ENCODE measurements at regions not wholly inside any gene's neighbourhood (a gene's known extent, or its start where the extent isn't known, plus 50 kb on each side); places are given as distances from the start of the nearest gene placed in this dataset.

DNA sequence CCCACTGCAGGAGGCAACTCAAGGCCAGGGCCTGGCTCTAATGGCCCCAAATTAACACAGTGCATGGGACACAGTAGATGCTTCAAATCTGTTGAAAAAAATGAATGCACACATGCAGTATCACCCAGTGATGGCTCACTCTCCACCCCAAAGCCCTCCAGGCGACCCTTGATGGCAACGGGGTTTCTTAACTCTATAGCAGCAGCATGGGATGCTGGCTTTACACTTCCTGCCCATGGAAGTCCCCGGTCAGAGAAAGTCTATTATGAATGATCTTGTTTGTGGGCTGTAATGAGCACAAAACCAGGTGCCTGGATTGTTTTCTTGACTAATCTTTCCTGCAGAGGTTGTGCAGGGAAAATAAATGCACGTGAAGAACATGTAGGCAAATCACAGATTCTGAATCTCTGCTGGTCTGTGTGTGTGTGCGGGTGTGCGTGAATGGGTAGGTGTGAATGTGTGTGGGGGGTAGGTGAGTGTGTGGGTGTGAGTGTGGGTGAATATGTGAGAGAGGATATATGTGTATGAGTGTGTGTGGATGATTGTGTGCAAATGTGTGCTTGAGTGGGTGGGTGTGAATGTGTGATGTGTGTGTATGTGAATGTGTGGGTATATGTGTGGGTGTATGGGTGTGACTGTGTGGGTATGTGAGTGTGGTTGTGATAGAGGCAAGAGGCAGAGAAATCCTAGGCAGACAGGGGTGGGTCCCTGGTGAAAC is 60.1 kb upstream of the MLN start:
- TF ChIP-seq, protein P1, sequence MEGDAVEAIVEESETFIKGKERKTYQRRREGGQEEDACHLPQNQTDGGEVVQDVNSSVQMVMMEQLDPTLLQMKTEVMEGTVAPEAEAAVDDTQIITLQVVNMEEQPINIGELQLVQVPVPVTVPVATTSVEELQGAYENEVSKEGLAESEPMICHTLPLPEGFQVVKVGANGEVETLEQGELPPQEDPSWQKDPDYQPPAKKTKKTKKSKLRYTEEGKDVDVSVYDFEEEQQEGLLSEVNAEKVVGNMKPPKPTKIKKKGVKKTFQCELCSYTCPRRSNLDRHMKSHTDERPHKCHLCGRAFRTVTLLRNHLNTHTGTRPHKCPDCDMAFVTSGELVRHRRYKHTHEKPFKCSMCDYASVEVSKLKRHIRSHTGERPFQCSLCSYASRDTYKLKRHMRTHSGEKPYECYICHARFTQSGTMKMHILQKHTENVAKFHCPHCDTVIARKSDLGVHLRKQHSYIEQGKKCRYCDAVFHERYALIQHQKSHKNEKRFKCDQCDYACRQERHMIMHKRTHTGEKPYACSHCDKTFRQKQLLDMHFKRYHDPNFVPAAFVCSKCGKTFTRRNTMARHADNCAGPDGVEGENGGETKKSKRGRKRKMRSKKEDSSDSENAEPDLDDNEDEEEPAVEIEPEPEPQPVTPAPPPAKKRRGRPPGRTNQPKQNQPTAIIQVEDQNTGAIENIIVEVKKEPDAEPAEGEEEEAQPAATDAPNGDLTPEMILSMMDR (IDR thresholded peaks at IDR 0.05) = no peak
- TF ChIP-seq POLR2A (IDR thresholded peaks at IDR 0.05) = no peak
